ENCODE measurements at regions not wholly inside any gene's neighbourhood (a gene's known extent, or its start where the extent isn't known, plus 50 kb on each side); places are given as distances from the start of the nearest gene placed in this dataset.

DNA sequence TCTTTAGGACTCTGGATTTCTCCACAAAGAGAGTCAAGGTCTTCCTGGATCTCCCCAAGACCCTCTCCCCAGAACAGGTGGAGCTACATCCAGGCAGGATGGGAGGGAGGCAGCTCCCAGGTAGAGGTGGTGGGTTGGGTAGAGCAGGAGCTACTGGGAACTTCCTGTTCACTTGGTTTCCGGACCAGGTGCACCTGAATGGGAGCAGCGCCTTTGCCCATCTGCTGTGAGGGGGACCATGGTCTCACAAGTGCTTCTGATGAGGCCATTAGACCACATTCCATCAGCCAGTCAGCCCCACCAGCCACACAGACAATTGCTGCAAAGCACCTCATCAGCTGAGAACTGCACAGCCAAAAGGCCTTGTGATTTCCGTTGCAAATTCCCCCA lies 188.8 kb downstream of the MATN1 start:
- Histone ChIP-seq H3K4me3 (ENCODE audit: low read length, poor library complexity, severe bottlenecking) (no peak overlapping the region), H3K4me1 (ENCODE audit: insufficient read depth, low read length, poor library complexity, severe bottlenecking) (no peaks in the 10 kb centered on the region), H3K9me2 (replicated peaks; ENCODE audit: low read depth, low read length) (no peaks in the 10 kb centered on the region), H3K27me3 (ENCODE audit: insufficient read depth, low read length, poor library complexity, severe bottlenecking) (no peaks in the 10 kb centered on the region), H3K79me2 (ENCODE audit: insufficient read depth, low read length) (no peaks in the 10 kb centered on the region), H3K9me3 (ENCODE audit: insufficient read depth, low read depth, low read length) (no peaks in the 10 kb centered on the region), H3K9ac (ENCODE audit: low read depth, low read length, poor library complexity, severe bottlenecking) (no peak overlapping the region), H2AFZ (ENCODE audit: low read length) (no peak overlapping the region), H3F3A (ENCODE audit: low read depth) (no peaks in the 10 kb centered on the region), H3K4me2 (ENCODE audit: low read depth, low read length, poor library complexity, severe bottlenecking) (no peak overlapping the region), H4K20me1 (ENCODE audit: insufficient read depth, low read length, poor library complexity, severe bottlenecking) (no peaks in the 10 kb centered on the region), H3K36me3 (ENCODE audit: insufficient read depth, low read length) (no peaks in the 10 kb centered on the region)
- TF ChIP-seq, protein P1, sequence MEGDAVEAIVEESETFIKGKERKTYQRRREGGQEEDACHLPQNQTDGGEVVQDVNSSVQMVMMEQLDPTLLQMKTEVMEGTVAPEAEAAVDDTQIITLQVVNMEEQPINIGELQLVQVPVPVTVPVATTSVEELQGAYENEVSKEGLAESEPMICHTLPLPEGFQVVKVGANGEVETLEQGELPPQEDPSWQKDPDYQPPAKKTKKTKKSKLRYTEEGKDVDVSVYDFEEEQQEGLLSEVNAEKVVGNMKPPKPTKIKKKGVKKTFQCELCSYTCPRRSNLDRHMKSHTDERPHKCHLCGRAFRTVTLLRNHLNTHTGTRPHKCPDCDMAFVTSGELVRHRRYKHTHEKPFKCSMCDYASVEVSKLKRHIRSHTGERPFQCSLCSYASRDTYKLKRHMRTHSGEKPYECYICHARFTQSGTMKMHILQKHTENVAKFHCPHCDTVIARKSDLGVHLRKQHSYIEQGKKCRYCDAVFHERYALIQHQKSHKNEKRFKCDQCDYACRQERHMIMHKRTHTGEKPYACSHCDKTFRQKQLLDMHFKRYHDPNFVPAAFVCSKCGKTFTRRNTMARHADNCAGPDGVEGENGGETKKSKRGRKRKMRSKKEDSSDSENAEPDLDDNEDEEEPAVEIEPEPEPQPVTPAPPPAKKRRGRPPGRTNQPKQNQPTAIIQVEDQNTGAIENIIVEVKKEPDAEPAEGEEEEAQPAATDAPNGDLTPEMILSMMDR (conservative IDR thresholded peaks at IDR 0.05; ENCODE audit: low read length) = no peak
- TF ChIP-seq EZH2phosphoT487 (IDR thresholded peaks at IDR 0.05; ENCODE audit: borderline replicate concordance) = no peak

DNA sequence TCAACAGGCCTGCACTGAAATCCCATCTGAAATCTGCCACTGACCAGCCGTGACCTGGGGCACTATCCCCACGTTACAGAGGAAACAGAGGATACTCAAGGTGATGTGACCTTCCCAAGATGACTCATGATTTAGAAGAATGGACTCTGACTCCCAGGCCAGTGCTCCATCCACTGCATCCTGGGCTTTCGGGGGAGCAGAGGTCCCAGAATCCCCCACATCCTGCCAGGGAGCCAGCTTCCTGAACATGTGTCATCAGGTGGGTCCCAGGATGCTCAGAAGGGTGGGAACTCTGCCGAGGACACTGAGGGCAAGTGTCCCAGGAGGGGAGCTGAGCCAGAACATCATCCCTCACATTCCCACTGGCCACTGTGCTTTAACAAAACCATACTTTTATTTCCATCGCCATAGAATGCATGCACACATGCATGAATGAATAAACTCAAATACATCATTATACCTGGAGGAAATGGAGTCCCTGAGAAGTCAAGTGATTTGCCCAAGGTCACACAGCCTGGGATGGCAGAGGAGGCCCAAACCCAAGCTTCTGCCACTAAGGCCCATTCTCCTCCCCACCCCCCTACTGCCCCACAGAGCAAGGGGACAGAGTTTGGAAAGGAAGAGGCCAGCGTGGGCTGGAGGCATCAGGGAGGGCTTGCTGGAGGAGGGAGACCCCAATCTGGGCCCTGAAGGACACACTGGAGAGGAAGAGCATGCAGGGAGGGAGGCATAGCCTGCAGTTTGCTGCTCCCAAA lies 189.4 kb downstream of the MATN1 start:
- Histone ChIP-seq H3K9me2 (replicated peaks; ENCODE audit: low read depth, low read length) (no peaks in the 10 kb centered on the region), H3K9me3 (ENCODE audit: insufficient read depth, low read depth, low read length) (no peaks in the 10 kb centered on the region), H3K4me2 (ENCODE audit: low read depth, low read length, poor library complexity, severe bottlenecking) (no peak overlapping the region), H4K20me1 (ENCODE audit: insufficient read depth, low read length, poor library complexity, severe bottlenecking) (no peaks in the 10 kb centered on the region), H3K27me3 (ENCODE audit: insufficient read depth, low read length, poor library complexity, severe bottlenecking) (no peaks in the 10 kb centered on the region), H2AFZ (ENCODE audit: low read length) (no peak overlapping the region), H3K36me3 (ENCODE audit: insufficient read depth, low read length) (no peaks in the 10 kb centered on the region), H3K4me1 (ENCODE audit: insufficient read depth, low read length, poor library complexity, severe bottlenecking) (no peaks in the 10 kb centered on the region), H3K79me2 (ENCODE audit: insufficient read depth, low read length) (no peaks in the 10 kb centered on the region), H3K4me3 (ENCODE audit: low read length, poor library complexity, severe bottlenecking) (no peak overlapping the region), H3F3A (ENCODE audit: low read depth) (no peaks in the 10 kb centered on the region), H3K9ac (ENCODE audit: low read depth, low read length, poor library complexity, severe bottlenecking) (no peak overlapping the region)
- TF ChIP-seq, protein P1 (conservative IDR thresholded peaks at IDR 0.05; ENCODE audit: low read length) = no peak
- no peak for TF ChIP-seq EZH2phosphoT487 (IDR thresholded peaks at IDR 0.05; ENCODE audit: borderline replicate concordance)

DNA sequence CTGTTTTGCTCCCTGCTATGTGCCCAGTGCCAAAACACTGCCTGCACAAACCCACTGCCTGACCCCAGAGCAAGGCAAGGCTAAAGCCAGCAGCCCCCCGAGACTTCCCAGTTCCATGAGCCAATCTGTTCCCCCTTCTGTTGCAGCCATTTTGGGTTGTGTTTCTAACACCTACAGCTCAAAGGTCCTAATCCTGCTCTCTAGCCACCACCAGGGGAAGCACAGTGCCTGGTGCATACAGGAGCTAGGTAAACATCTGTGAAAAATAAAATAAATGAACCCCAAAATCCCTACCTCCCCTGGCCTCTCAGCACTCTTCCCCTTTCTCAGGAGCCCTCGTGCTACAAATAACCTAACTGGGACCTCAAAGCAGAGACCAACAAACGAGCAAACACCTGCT lies 190.2 kb downstream of the MATN1 start:
- Histone ChIP-seq H3K4me1 (ENCODE audit: insufficient read depth, low read length, poor library complexity, severe bottlenecking) (no peaks in the 10 kb centered on the region), H3K9ac (ENCODE audit: low read depth, low read length, poor library complexity, severe bottlenecking) (no peak overlapping the region), H3K9me2 (replicated peaks; ENCODE audit: low read depth, low read length) (no peaks in the 10 kb centered on the region), H4K20me1 (ENCODE audit: insufficient read depth, low read length, poor library complexity, severe bottlenecking) (no peaks in the 10 kb centered on the region), H3K4me3 (ENCODE audit: low read length, poor library complexity, severe bottlenecking) (no peak overlapping the region), H2AFZ (ENCODE audit: low read length) (no peak overlapping the region), H3K4me2 (ENCODE audit: low read depth, low read length, poor library complexity, severe bottlenecking) (no peak overlapping the region), H3K27me3 (ENCODE audit: insufficient read depth, low read length, poor library complexity, severe bottlenecking) (no peaks in the 10 kb centered on the region), H3K36me3 (ENCODE audit: insufficient read depth, low read length) (no peaks in the 10 kb centered on the region), H3K9me3 (ENCODE audit: insufficient read depth, low read depth, low read length) (no peaks in the 10 kb centered on the region), H3K79me2 (ENCODE audit: insufficient read depth, low read length) (no peaks in the 10 kb centered on the region), H3F3A (ENCODE audit: low read depth) (no peaks in the 10 kb centered on the region)
- TF ChIP-seq, protein P1 (conservative IDR thresholded peaks at IDR 0.05; ENCODE audit: low read length) = no peak
- no peak for TF ChIP-seq EZH2phosphoT487 (IDR thresholded peaks at IDR 0.05; ENCODE audit: borderline replicate concordance)
